Neural progenitor cell (in vitro differentiated cells): ENCODE measurements at regions not wholly inside any gene's neighbourhood (a gene's known extent, or its start where the extent isn't known, plus 50 kb on each side); places are given as distances from the start of the nearest gene placed in this dataset.

Experiments
- EZH2 ChIP-seq: fragments of 200-600 bp; sonication (generic); IDR thresholded peaks from 2 replicates; pipeline ENCODE4 v1.6.1; 2017; ENCODE audit warnings: antibody characterized with exemption, mild to moderate bottlenecking, moderate library complexity
- EZH2phosphoT487 ChIP-seq: fragments of 200-600 bp; sonication (generic); IDR thresholded peaks from 2 replicates; pipeline ENCODE4 v1.6.1; 2017; ENCODE audit warnings: antibody characterized with exemption
- TF ChIP-seq, protein P1 (sequence below): fragments of 200-600 bp; sonication (generic); IDR thresholded peaks from 2 replicates; pipeline ENCODE4 v1.5.1; 2017; ENCODE audit warnings: antibody characterized with exemption, mild to moderate bottlenecking

DNA sequence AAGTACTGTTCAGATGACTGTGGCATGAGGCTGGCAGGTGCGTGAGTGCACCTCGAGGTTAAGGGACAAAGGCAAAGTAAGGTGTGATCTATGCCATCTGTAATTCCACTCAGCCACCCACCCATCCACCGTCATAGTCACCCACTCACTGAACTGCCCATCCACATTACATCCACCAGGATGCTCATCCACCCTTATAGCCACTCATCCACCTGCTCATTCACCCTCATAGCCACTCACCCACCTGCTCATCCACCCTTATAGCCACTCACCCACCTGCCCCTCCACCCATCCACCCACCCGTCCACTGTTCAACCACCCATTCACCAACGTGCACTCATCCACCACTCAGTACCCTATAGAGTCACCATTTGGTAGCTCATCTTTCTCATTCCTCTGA, 64.1 kb upstream of the UXT start:
- TF ChIP-seq, protein P1, sequence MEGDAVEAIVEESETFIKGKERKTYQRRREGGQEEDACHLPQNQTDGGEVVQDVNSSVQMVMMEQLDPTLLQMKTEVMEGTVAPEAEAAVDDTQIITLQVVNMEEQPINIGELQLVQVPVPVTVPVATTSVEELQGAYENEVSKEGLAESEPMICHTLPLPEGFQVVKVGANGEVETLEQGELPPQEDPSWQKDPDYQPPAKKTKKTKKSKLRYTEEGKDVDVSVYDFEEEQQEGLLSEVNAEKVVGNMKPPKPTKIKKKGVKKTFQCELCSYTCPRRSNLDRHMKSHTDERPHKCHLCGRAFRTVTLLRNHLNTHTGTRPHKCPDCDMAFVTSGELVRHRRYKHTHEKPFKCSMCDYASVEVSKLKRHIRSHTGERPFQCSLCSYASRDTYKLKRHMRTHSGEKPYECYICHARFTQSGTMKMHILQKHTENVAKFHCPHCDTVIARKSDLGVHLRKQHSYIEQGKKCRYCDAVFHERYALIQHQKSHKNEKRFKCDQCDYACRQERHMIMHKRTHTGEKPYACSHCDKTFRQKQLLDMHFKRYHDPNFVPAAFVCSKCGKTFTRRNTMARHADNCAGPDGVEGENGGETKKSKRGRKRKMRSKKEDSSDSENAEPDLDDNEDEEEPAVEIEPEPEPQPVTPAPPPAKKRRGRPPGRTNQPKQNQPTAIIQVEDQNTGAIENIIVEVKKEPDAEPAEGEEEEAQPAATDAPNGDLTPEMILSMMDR = no peak
- TF ChIP-seq EZH2phosphoT487 (no peak), EZH2 (no peak)
